ENCODE measurements at regions not wholly inside any gene's neighbourhood (a gene's known extent, or its start where the extent isn't known, plus 50 kb on each side); places are given as distances from the start of the nearest gene placed in this dataset.

DNA sequence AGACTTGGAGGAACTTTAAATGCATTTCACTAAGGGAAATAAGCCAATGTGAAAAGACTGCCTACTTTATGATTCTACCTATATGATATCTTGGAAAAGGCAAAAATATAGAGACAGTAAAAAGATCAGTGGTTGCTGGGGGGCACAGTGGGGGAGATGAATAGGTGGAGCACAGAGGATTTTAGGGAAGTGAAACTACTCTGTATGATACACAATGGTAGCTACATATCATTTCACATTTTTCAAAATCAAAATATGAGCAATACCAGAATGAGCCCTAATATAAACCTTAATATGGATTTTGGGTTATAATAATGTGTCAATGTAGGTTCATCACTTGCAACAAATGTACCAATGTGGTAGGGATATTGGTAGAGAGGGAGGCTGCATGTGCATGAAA is 161.4 kb upstream of the HTR1E start:
- TF ChIP-seq CTCF (IDR thresholded peaks at IDR 0.05; ENCODE audit: insufficient read depth, low read length), result no peak
- TF ChIP-seq POLR2AphosphoS5 (IDR thresholded peaks at IDR 0.05; ENCODE audit: low read depth), result no peak
- TF ChIP-seq, protein P1, sequence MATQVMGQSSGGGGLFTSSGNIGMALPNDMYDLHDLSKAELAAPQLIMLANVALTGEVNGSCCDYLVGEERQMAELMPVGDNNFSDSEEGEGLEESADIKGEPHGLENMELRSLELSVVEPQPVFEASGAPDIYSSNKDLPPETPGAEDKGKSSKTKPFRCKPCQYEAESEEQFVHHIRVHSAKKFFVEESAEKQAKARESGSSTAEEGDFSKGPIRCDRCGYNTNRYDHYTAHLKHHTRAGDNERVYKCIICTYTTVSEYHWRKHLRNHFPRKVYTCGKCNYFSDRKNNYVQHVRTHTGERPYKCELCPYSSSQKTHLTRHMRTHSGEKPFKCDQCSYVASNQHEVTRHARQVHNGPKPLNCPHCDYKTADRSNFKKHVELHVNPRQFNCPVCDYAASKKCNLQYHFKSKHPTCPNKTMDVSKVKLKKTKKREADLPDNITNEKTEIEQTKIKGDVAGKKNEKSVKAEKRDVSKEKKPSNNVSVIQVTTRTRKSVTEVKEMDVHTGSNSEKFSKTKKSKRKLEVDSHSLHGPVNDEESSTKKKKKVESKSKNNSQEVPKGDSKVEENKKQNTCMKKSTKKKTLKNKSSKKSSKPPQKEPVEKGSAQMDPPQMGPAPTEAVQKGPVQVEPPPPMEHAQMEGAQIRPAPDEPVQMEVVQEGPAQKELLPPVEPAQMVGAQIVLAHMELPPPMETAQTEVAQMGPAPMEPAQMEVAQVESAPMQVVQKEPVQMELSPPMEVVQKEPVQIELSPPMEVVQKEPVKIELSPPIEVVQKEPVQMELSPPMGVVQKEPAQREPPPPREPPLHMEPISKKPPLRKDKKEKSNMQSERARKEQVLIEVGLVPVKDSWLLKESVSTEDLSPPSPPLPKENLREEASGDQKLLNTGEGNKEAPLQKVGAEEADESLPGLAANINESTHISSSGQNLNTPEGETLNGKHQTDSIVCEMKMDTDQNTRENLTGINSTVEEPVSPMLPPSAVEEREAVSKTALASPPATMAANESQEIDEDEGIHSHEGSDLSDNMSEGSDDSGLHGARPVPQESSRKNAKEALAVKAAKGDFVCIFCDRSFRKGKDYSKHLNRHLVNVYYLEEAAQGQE (IDR thresholded peaks at IDR 0.05; ENCODE audit: insufficient replicate concordance, low read depth), result no peak
- TF ChIP-seq GABPA (IDR thresholded peaks at IDR 0.05; ENCODE audit: low read depth), result no peak
